Neural progenitor cell (in vitro differentiated cells): ENCODE measurements at regions not wholly inside any gene's neighbourhood (a gene's known extent, or its start where the extent isn't known, plus 50 kb on each side); places are given as distances from the start of the nearest gene placed in this dataset.

Experiments used
- DNase-seq: peaks from one replicate; pipeline ENCODE4 v3.0.0-alpha.2; 2016; ENCODE audit warnings: low spot score
- H2AFZ ChIP-seq: fragments of 200-600 bp; sonication (generic); replicated peaks from 2 replicates; pipeline ENCODE4 v1.6.1; 2016; ENCODE audit warnings: antibody characterized with exemption
- H3F3A ChIP-seq: fragments of 200-600 bp; sonication (generic); 2 replicates; pipeline ENCODE4 v1.6.1; 2016; ENCODE audit warnings: antibody characterized with exemption, low read depth
- H3K27ac ChIP-seq: fragments of 200-600 bp; sonication (generic); 2 replicates; pipeline ENCODE4 v1.5.1; 2016; ENCODE audit warnings: mild to moderate bottlenecking
- H3K27me3 ChIP-seq: fragments of 200-600 bp; sonication (generic); 2 replicates; pipeline ENCODE4 v1.6.1; 2016; ENCODE audit warnings: mild to moderate bottlenecking, moderate library complexity
- H3K36me3 ChIP-seq: fragments of 200-600 bp; sonication (generic); 2 replicates; pipeline ENCODE4 v1.5.1; 2016
- H3K4me1 ChIP-seq: fragments of 200-600 bp; sonication (generic); 2 replicates; pipeline ENCODE4 v1.6.1; 2016; ENCODE audit warnings: mixed run types
- H3K4me2 ChIP-seq: fragments of 200-600 bp; sonication (generic); 2 replicates; pipeline ENCODE4 v1.6.1; 2016
- H3K4me3 ChIP-seq: fragments of 200-600 bp; sonication (generic); 2 replicates; pipeline ENCODE4 v1.5.1; 2016
- H3K79me2 ChIP-seq: fragments of 200-600 bp; sonication (generic); 2 replicates; pipeline ENCODE4 v1.6.1; 2016; ENCODE audit warnings: low read depth
- H3K9ac ChIP-seq: fragments of 200-600 bp; sonication (generic); 2 replicates; pipeline ENCODE4 v1.6.1; 2016
- H3K9me3 ChIP-seq: fragments of 200-600 bp; sonication (generic); 2 replicates; pipeline ENCODE4 v1.5.1; 2016; ENCODE audit warnings: low read depth
- H4K20me1 ChIP-seq: fragments of 200-600 bp; sonication (generic); 2 replicates; pipeline ENCODE4 v1.6.1; 2016; ENCODE audit warnings: low read depth
- H3K27ac Mint-ChIP-seq: 3 replicates; pipeline ENCODE4 v1.8.0; 2021; ENCODE audit warnings: mixed read lengths
- H3K27me3 Mint-ChIP-seq: 2 replicates; pipeline ENCODE4 v1.8.0; 2022; ENCODE audit warnings: low read depth, mild to moderate bottlenecking, inconsistent platforms, moderate library complexity, mixed read lengths; ENCODE audit not compliant: insufficient read depth
- H3K36me3 Mint-ChIP-seq: 3 replicates; pipeline ENCODE4 v1.8.0; 2021; ENCODE audit warnings: mixed read lengths
- H3K4me1 Mint-ChIP-seq: 3 replicates; pipeline ENCODE4 v1.8.0; 2021; ENCODE audit warnings: mixed read lengths
- H3K4me3 Mint-ChIP-seq: 3 replicates; pipeline ENCODE4 v1.8.0; 2021; ENCODE audit warnings: mild to moderate bottlenecking, moderate library complexity, mixed read lengths
- H3K9me3 Mint-ChIP-seq: 3 replicates; pipeline ENCODE4 v1.8.0; 2020; ENCODE audit warnings: mixed read lengths
- CTCF ChIP-seq: fragments of 200-600 bp; sonication (generic); IDR thresholded peaks from 2 replicates; pipeline ENCODE4 v1.5.1; 2017; ENCODE audit warnings: antibody characterized with exemption, mild to moderate bottlenecking
- EZH2 ChIP-seq: fragments of 200-600 bp; sonication (generic); IDR thresholded peaks from 2 replicates; pipeline ENCODE4 v1.6.1; 2017; ENCODE audit warnings: antibody characterized with exemption, mild to moderate bottlenecking, moderate library complexity
- EZH2phosphoT487 ChIP-seq: fragments of 200-600 bp; sonication (generic); IDR thresholded peaks from 2 replicates; pipeline ENCODE4 v1.6.1; 2017; ENCODE audit warnings: antibody characterized with exemption

DNA sequence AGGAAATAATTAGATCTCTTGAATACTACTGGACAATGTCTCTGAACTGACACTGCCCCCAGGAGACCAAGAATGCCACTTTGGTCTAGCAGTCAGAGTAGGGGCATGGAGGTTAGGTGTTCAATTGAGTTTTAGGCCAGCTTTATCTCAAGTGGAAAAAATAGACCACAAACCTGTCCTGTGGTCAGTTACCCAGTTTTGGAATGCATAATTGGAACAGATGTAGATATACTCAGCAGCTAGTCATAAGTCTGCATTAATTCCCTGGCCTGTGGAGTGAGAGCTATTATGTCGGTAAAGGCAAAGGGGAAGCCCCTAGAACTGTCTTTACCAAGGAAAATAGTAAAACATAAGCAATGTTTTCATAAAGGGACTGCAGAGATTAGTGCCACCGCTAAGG is 587.7 kb downstream of the GLUD2 start:
- DNase-seq, result no peak
- Histone ChIP-seq H3K4me3 (no peak overlapping the region), H3K9me3 (no peaks in the 10 kb centered on the region), H3K4me1 (no peaks in the 10 kb centered on the region), H3K36me3 (no peaks in the 10 kb centered on the region), H3F3A (no peaks in the 10 kb centered on the region), H2AFZ (no peak overlapping the region), H3K9ac (no peak overlapping the region), H4K20me1 (no peaks in the 10 kb centered on the region), H3K4me2 (no peak overlapping the region), H3K79me2 (no peaks in the 10 kb centered on the region), H3K27ac (no peak overlapping the region), H3K27me3 (no peaks in the 10 kb centered on the region)
- no peaks in the 10 kb centered on the region for H3K27me3 Mint-ChIP-seq
- H3K4me3 Mint-ChIP-seq, result no peak overlapping the region
- no peaks in the 10 kb centered on the region for H3K4me1 Mint-ChIP-seq
- H3K36me3 Mint-ChIP-seq, result no peaks in the 10 kb centered on the region
- H3K27ac Mint-ChIP-seq, result no peak overlapping the region
- TF ChIP-seq EZH2 (no peak), CTCF (no peak), EZH2phosphoT487 (no peak)
- no peaks in the 10 kb centered on the region for H3K9me3 Mint-ChIP-seq

- no peaks in the 10 kb centered on the region for H3K79me2 ChIP-seq
- no peaks in the 10 kb centered on the region for H3K9me3 ChIP-seq
- H3K9me3 Mint-ChIP-seq, result no peaks in the 10 kb centered on the region
- no peaks in the 10 kb centered on the region for H3K4me1 Mint-ChIP-seq
- H3K36me3 Mint-ChIP-seq, result no peaks in the 10 kb centered on the region
- no peak for DNase-seq
- no peaks in the 10 kb centered on the region for H3K4me1 ChIP-seq
- H3K4me2 ChIP-seq, result no peak overlapping the region
- no peaks in the 10 kb centered on the region for H4K20me1 ChIP-seq
- no peaks in the 10 kb centered on the region for H3K27me3 Mint-ChIP-seq
- H2AFZ ChIP-seq, result no peak overlapping the region
- no peak overlapping the region for H3K4me3 Mint-ChIP-seq
- H3K4me3 ChIP-seq, result no peak overlapping the region
- no peak overlapping the region for H3K27ac ChIP-seq
- H3K36me3 ChIP-seq, result no peaks in the 10 kb centered on the region
- H3K27me3 ChIP-seq, result no peaks in the 10 kb centered on the region
- no peaks in the 10 kb centered on the region for H3F3A ChIP-seq
- no peak overlapping the region for H3K27ac Mint-ChIP-seq
- no peak overlapping the region for H3K9ac ChIP-seq
- TF ChIP-seq EZH2 (no peak), CTCF (no peak), EZH2phosphoT487 (no peak)
Measured at GRCh38 chrX:121639781-121640180, 592.4 kb downstream of the GLUD2 start.

DNA sequence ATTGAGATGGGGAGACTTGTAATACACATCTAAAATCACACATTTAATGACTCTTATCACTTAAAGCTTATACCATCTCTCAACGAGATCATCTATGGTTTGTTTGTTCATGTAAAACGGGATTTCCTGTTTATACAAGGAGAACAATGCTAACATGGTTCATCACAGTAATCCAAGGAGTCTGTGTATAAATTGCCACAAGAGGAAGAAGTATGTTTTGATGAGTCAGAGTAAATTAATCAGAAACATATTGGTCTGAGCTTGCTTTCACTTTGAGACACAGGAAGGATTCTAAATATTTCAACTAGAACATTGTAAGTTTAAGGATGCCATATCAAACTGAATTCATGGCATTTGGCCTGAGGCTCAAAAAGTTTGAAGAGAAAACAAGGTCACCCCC is 594.1 kb downstream of the GLUD2 start:
- Histone ChIP-seq H3K4me2 (no peak overlapping the region), H3K9me3 (peaks cover 5% of the 10 kb centered on the region), H3K36me3 (no peaks in the 10 kb centered on the region), H3K9ac (no peak overlapping the region), H3K79me2 (no peaks in the 10 kb centered on the region), H3K4me1 (no peaks in the 10 kb centered on the region), H2AFZ (no peak overlapping the region), H3K27me3 (no peaks in the 10 kb centered on the region), H3K4me3 (no peak overlapping the region), H4K20me1 (no peaks in the 10 kb centered on the region), H3K27ac (no peak overlapping the region), H3F3A (no peaks in the 10 kb centered on the region)
- TF ChIP-seq CTCF (no peak), EZH2 (no peak), EZH2phosphoT487 (no peak)
- Mint-ChIP-seq H3K4me1 (no peaks in the 10 kb centered on the region), H3K4me3 (no peak overlapping the region), H3K9me3 (no peaks in the 10 kb centered on the region), H3K27ac (no peak overlapping the region), H3K27me3 (no peaks in the 10 kb centered on the region), H3K36me3 (no peaks in the 10 kb centered on the region)
- no peak for DNase-seq

DNA sequence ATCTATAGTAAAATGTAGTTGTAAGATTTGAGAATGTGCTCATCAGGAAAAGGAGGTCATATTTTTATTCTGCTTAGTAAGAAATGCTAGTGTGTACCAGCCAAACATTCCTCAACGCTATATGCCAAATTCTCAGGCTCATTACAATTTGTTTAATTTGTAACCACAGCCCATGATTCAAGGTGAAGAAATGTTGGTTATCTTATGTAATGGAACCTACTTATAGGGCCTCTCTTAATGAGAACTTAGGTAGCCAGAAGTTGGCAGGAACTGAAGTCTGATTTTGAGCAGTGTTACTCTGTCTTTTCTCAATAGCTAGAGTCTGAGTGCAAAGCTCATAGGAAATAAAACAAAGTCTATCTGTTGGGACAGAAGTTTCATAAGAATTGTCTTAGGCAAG is 595.0 kb downstream of the GLUD2 start:
- Mint-ChIP-seq H3K36me3 (no peaks in the 10 kb centered on the region), H3K4me1 (no peaks in the 10 kb centered on the region), H3K9me3 (no peaks in the 10 kb centered on the region), H3K4me3 (no peak overlapping the region), H3K27ac (no peak overlapping the region), H3K27me3 (no peaks in the 10 kb centered on the region)
- no peak overlapping the region for H2AFZ ChIP-seq
- no peaks in the 10 kb centered on the region for H4K20me1 ChIP-seq
- H3K4me1 ChIP-seq, result no peaks in the 10 kb centered on the region
- H3K79me2 ChIP-seq, result no peaks in the 10 kb centered on the region
- DNase-seq, result no peak
- H3K4me2 ChIP-seq, result no peak overlapping the region
- peaks cover 5% of the 10 kb centered on the region for H3K9me3 ChIP-seq
- H3K4me3 ChIP-seq, result no peak overlapping the region
- no peak overlapping the region for H3K27ac ChIP-seq
- H3K9ac ChIP-seq, result no peak overlapping the region
- H3F3A ChIP-seq, result no peaks in the 10 kb centered on the region
- H3K27me3 ChIP-seq, result no peaks in the 10 kb centered on the region
- no peaks in the 10 kb centered on the region for H3K36me3 ChIP-seq
- TF ChIP-seq EZH2phosphoT487, result no peak
- no peak for TF ChIP-seq CTCF
- TF ChIP-seq EZH2, result no peak
